WERI-Rb-1 (cell line): ENCODE measurements at regions not wholly inside any gene's neighbourhood (a gene's known extent, or its start where the extent isn't known, plus 50 kb on each side); places are given as distances from the start of the nearest gene placed in this dataset.

Experiments used
- DNase-seq: peaks from one replicate; pipeline ENCODE4 v3.0.0-alpha.2; 2020
- H3K27ac ChIP-seq: fragments of 250-450 bp; sonication (Bioruptor Pico); 2 replicates; pipeline ENCODE4 v1.5.1; 2020; ENCODE audit warnings: mild to moderate bottlenecking, moderate library complexity
- H3K27me3 ChIP-seq: fragments of 250-450 bp; sonication (Bioruptor Pico); 2 replicates; pipeline ENCODE4 v1.5.1; 2021; ENCODE audit warnings: mild to moderate bottlenecking, low read depth, moderate library complexity; ENCODE audit not compliant: insufficient read depth, severe bottlenecking
- H3K36me3 ChIP-seq: fragments of 250-450 bp; sonication (Bioruptor Pico); 2 replicates; pipeline ENCODE4 v1.5.1; 2020; ENCODE audit warnings: mild to moderate bottlenecking, moderate library complexity
- H3K4me3 ChIP-seq: 2 replicates; pipeline ENCODE4 v1.5.1; 2011; ENCODE audit warnings: low read depth, mild to moderate bottlenecking, control low read depth, low read length
- H3K9me3 ChIP-seq: fragments of 250-450 bp; sonication (Bioruptor Pico); 2 replicates; pipeline ENCODE4 v1.5.1; 2021; ENCODE audit warnings: mild to moderate bottlenecking, moderate library complexity; ENCODE audit not compliant: severe bottlenecking
- TF ChIP-seq, protein P1 (sequence below): IDR thresholded peaks from 2 replicates; pipeline ENCODE4 v1.5.1; 2011; ENCODE audit warnings: low read depth, mild to moderate bottlenecking, control low read depth, inconsistent platforms, low read length

DNA sequence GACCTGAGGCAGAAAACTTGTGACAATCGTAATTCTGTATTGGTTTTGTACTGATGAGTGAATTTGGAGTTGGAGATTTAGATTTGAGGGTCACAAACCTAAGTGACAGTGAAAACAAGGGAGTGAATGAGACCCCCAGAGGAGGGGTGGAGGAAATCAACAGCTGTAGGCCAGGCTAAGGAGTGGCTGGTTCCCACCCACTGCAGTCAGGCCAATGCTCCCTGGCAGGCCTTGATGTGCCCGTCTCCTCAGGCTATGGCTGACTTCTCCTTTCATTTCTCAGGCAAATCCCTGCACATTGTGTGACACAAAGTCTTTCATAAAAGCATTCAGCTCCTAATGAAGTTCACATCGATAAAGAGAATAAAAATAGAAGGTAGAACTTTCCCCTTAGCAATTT, 557.6 kb downstream of the CETN3 start:
- Histone ChIP-seq H3K36me3 (no peaks in the 10 kb centered on the region), H3K27ac (no peak overlapping the region), H3K4me3 (no peak overlapping the region), H3K27me3 (no peaks in the 10 kb centered on the region), H3K9me3 (no peaks in the 10 kb centered on the region)
- no peak for DNase-seq
- TF ChIP-seq, protein P1, sequence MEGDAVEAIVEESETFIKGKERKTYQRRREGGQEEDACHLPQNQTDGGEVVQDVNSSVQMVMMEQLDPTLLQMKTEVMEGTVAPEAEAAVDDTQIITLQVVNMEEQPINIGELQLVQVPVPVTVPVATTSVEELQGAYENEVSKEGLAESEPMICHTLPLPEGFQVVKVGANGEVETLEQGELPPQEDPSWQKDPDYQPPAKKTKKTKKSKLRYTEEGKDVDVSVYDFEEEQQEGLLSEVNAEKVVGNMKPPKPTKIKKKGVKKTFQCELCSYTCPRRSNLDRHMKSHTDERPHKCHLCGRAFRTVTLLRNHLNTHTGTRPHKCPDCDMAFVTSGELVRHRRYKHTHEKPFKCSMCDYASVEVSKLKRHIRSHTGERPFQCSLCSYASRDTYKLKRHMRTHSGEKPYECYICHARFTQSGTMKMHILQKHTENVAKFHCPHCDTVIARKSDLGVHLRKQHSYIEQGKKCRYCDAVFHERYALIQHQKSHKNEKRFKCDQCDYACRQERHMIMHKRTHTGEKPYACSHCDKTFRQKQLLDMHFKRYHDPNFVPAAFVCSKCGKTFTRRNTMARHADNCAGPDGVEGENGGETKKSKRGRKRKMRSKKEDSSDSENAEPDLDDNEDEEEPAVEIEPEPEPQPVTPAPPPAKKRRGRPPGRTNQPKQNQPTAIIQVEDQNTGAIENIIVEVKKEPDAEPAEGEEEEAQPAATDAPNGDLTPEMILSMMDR: no peak

DNA sequence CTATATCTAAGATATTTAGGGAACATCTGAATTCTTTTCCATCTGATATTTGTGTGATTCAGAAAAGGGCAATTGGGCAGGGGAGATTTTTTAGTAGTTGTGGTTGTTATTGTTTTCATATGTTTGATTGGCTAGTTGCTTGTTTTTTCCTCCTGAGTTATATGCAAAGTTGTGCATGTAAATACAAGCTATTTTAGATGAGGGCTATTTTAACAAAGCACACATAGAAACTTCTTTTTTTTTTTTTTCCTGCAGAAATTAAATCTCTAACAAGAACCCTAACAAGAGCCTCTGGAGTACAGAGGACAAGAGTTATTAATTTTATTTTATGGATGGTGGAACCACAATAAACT, 559.1 kb downstream of the CETN3 start:
- Histone ChIP-seq H3K27me3 (no peaks in the 10 kb centered on the region), H3K36me3 (no peaks in the 10 kb centered on the region), H3K27ac (no peak overlapping the region), H3K9me3 (no peaks in the 10 kb centered on the region), H3K4me3 (no peak overlapping the region)
- TF ChIP-seq, protein P1: no peak
- DNase-seq: no peak

DNA sequence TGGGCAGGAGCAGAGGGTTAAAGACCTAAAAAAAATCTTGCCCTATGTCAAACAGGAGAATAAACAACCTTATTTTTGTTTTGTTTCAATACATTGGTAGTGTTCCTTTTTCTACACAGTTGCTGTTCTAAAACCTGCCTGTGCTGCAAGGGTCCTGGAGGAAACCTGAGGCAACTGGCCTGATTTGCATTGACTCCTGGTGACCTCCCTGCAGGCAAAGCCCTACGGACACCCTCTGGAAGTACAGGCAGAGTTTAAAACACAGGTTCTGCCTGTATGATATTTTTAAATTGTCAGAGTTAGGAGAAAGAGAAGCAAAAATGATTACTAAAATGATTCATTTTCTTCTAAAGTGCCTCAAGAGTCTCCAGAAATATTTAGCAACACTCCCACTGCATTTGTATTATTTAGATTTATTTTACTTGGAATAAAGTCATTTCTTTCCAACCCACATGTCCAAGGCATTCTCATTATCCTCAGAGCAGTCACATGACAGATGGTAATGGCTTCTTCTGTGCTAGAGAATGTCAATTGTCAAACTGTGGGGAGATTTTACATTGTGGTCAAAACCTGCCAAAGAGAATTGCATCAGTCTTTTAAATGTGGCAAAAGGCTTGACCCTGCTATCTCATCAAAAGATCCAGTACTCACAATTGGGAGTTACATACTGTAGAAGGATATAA, 559.6 kb downstream of the CETN3 start:
- TF ChIP-seq, protein P1: no peak
- no peaks in the 10 kb centered on the region for H3K9me3 ChIP-seq
- no peaks in the 10 kb centered on the region for H3K36me3 ChIP-seq
- no peak overlapping the region for H3K27ac ChIP-seq
- no peak for DNase-seq
- H3K27me3 ChIP-seq: no peaks in the 10 kb centered on the region
- H3K4me3 ChIP-seq: no peak overlapping the region

DNA sequence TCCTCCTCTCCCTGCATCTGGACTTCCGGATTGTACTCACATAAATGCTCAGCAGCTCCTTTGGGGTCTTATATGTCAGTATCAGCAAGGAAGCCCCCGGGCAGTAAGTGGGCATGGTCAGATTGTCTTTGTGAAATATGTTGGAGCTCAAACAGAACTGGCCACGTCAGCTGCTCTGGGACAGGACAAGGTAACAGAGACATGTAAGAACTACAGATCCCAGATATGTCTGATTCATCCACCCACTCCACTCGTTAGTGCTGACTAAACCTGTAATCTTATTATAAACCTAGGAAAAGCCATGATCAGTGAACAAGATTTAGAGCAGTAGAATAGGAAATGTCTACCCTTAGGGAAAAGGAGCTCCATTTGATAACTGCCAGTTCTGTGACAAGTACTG, 561.8 kb downstream of the CETN3 start:
- Histone ChIP-seq H3K27ac (no peak overlapping the region), H3K36me3 (no peaks in the 10 kb centered on the region), H3K4me3 (no peak overlapping the region), H3K9me3 (no peaks in the 10 kb centered on the region), H3K27me3 (no peaks in the 10 kb centered on the region)
- DNase-seq: no peak
- TF ChIP-seq, protein P1: no peak

DNA sequence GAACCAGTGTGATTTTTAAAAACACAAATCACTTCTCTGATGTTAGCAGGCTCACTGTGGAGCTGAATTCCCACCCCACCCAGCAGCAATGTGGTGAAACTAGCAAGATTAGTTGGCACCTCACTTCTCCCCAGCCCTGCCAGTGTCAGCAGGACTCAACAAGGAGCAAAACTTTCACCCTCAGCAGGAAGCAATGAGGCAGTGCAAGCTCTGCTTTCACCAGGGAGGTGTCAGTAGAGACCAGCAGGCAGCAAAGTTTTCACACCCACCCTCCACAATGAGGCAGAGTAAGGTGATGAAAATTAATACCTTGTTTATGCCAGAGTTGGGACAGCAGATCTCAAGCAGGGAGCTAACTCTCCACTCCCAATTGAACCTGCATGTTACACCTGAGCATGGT, 565.0 kb downstream of the CETN3 start:
- no peaks in the 10 kb centered on the region for H3K9me3 ChIP-seq
- H3K27ac ChIP-seq: no peak overlapping the region
- H3K27me3 ChIP-seq: no peaks in the 10 kb centered on the region
- no peak for DNase-seq
- TF ChIP-seq, protein P1: no peak
- no peaks in the 10 kb centered on the region for H3K36me3 ChIP-seq
- no peak overlapping the region for H3K4me3 ChIP-seq

DNA sequence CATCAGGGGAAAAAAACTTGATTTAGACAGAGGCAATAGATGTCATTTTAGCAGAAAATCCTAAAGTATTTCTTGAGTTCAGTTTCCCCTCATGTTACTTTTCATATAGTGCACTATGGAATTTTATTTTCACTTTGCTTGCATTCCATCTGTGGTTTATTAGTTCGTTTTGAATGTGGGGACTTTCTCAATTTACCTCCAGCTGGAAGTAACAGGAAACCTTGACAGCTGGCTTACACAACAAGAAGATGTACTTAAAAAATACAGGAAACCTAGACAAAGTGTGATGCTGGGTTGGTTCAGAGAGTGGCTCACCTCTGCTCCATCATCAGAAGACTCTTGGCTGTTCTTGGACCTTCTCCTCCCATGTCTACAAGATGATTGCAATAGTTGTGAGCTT, 567.0 kb downstream of the CETN3 start:
- Histone ChIP-seq H3K9me3 (no peaks in the 10 kb centered on the region), H3K4me3 (no peak overlapping the region), H3K27ac (no peak overlapping the region), H3K27me3 (no peaks in the 10 kb centered on the region), H3K36me3 (no peaks in the 10 kb centered on the region)
- no peak for DNase-seq
- TF ChIP-seq, protein P1: no peak
